ENCODE measurements at regions not wholly inside any gene's neighbourhood (a gene's known extent, or its start where the extent isn't known, plus 50 kb on each side); places are given as distances from the start of the nearest gene placed in this dataset.
"Not testable (repeated sequence)": the region's sequence is repeated elsewhere in the genome, so short reads cannot be mapped to it uniquely, and the experiment has no call there.

GRCh38 chr16:51261919-51262318, 110.8 kb upstream of the SALL1 start:
- DNase-seq (ENCODE audit: low read depth in 2 of 2): no peak

GRCh38 chr16:51255349-51255972, 104.4 kb upstream of the SALL1 start:
- no peak for DNase-seq (ENCODE audit: low read depth in 2 of 2)

GRCh38 chr16:51254390-51254789, 103.3 kb upstream of the SALL1 start:
- DNase-seq (ENCODE audit: low read depth in 2 of 2): not testable (repeated sequence)

- no peak for DNase-seq (ENCODE audit: low read depth in 2 of 2)
Measured at GRCh38 chr16:51248217-51248616, 97.1 kb upstream of the SALL1 start.

GRCh38 chr16:51245658-51245995, 94.6 kb upstream of the SALL1 start:
- no peak for DNase-seq (ENCODE audit: low read depth in 2 of 2)

DNA sequence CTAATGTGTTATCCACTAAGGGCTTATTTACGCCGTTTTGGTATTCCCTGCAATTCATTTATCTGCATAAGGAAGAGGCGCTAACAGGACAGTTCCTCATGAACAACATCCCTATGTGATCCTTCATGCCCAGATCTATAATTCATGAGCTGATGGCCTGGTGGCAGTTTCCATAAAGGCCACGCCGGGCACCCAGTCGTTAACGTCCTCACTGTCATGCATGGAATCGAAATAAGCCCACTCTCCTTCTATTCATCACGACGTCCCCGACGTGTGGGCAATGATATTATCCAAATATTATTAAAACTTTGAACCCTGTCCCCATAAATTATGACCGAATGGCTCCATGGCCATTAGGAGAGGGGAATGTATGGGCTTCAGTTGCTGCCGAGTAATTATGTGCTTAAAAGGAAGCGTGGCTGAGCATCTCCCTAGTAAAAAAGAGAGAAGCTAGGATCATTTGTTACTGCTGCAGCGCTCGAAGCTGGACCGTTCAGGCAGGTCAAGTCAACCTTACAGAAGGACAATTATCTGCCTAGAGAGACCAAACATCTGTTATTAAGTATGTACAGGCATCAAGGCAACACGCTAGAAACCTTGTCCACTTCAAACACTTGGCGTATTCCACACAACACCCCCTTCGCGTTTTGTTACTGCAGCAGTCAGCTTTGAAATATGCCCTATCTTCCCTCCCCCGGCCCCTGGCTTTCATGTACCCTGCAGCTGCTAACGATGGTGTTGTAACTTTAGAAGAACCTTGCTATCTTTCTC, 94.0 kb upstream of the SALL1 start:
- no peak for DNase-seq (ENCODE audit: low read depth in 2 of 2)

- no peak for DNase-seq (ENCODE audit: low read depth in 2 of 2)
Measured at GRCh38 chr16:51243936-51244436, 92.9 kb upstream of the SALL1 start.

GRCh38 chr16:51242296-51242994, 91.4 kb upstream of the SALL1 start:
- DNase-seq (ENCODE audit: low read depth in 2 of 2): no peak

DNA sequence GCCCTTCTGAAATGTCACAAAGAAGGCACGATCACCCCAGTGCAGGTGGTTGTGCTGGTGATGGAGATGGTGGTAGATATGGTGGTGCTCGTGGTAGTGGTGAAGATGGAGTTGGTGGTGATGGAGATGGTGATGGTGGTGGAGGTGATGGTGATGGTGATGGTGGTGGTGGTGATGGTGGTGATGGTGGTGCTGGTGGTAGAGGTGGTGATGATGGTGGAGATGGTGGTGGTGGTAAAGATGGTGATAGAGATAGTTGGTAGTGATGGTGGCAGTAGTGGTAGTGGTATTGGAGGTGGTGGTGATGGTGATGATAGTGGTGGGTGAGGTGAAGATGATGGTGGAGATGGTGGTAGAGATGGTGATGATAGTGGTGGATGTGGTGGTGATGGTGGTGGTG, 88.1 kb upstream of the SALL1 start:
- DNase-seq (ENCODE audit: low read depth in 2 of 2): no peak

DNA sequence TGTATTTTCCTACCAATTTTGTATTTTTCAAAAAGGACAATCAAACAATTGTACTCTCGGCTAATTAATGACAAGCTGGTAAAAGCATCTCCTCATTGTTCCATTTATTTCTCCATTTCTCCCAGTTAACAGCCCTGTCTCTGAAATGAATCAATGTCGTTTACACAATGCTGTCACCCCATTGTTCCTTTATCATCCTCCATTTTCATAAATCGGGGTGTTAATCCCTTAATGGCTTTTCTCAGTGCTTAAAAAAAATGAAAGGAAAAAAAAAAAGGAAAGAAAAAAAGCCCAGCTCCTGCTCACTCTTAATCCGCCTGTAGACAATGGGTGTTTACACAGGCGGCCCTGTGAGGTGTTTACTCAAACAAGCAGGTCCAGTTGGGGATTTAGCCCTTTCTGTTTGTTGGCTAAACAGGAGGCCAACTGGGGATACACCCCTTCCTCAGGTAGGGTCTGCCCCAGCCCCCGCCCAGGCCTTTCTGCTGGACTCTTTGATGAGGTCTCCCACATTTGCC, 86.8 kb upstream of the SALL1 start:
- DNase-seq (ENCODE audit: low read depth in 2 of 2): no peak

DNA sequence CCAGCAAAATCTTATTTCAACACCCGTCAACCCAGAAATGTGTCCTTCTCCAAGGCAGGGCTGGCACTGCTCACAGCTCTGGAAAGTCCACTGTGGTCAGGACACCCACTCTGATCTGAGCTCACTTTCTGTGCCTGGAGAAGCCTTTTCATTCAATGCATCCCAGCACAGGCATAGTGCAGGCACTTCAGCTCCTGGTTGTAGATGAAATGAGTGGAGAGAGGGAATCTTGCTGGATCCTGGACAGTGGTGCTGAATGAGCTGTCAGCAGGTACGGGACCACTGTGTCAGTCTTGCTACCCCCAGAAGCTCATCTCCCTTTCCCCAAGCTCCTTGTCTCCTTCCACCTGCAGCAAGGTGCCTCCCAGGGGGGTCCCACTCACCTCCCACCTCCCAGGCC, 86.1 kb upstream of the SALL1 start:
- no peak for DNase-seq (ENCODE audit: low read depth in 2 of 2)

DNA sequence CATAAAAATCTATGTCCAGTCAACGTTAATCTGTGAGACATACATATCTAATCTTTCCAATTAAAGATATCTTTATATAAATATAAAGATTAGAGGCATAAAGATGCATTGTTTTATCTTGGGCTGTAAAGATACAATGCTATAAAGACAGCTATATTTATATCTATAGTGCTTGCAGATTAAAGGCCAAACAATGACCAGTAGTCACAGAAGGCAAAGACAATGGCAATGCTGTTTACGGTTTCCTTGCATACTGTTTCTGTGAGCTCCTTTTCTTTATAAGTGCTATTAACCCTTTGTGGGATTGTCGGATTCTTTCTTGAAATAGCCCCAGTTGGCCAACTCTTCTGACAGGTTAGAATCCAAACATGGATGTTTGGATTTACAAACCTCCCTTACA, 85.5 kb upstream of the SALL1 start:
- no peak for DNase-seq (ENCODE audit: low read depth in 2 of 2)

- DNase-seq (ENCODE audit: low read depth in 2 of 2): no peak
Measured at GRCh38 chr16:51231702-51232101, 80.6 kb upstream of the SALL1 start.

DNA sequence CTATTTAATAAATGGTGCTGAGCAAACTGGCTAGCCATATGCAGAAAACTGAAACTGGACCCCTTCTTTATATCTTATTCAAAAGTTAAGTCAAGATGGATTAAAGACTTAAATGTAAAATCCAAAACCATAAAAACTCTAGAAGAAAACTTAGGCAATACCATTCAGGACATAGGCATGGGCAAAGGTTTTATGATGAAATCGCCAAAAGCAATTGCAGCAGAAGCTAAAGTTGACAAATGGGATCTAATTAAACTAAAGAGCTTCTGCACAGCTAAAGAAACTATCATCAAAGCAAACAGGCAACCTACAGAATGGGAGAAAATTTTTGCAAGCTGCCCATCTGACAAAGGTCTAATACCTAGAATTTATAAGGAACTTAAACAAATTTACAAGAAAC, 79.0 kb upstream of the SALL1 start:
- not testable (repeated sequence) for DNase-seq (ENCODE audit: low read depth in 2 of 2)

- no peak for DNase-seq (ENCODE audit: low read depth in 2 of 2)
Measured at GRCh38 chr16:51228097-51228659, 77.1 kb upstream of the SALL1 start.

DNA sequence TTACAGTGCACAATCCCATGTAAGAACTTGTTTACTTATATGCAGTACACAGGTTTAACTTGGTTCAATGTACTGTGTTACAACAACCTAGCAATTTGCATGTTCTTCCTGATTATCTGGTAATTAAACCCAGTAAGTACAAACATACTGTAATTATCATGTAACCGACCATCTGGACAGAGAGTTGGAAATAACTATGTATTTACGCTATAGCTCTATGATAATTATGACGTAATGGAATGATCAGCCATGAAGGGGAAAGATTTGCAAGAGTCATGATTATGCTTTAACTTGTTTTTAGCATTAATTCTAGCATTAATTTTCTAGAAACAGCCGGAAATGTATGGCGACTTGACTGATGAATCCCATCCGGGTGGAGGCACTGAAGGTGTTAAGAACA, 74.8 kb upstream of the SALL1 start:
- DNase-seq (ENCODE audit: low read depth in 2 of 2): no peak

GRCh38 chr16:51224317-51224716, 73.2 kb upstream of the SALL1 start:
- DNase-seq (ENCODE audit: low read depth in 2 of 2): no peak

GRCh38 chr16:51222016-51222415, 70.9 kb upstream of the SALL1 start:
- DNase-seq (ENCODE audit: low read depth in 2 of 2): no peak

DNA sequence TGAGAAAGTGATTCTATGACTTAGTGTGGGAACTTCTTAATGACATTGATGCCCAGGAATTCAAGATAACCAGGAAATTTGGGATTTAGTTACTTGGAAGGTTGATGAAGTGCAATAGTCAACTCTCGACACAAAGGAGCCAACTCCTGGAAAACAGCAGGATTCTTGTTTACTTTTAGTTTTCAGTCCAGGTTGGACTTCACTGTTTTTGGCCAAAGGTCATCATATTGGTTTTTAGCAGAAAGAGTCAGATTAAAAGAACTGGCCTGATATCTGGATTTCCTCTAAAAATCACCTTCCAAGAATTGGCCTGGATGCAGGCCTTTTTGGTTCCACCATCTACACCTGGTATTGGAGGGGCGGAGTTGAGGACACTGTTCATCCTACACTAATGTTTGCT, 60.1 kb upstream of the SALL1 start:
- no peak for DNase-seq (ENCODE audit: low read depth in 2 of 2)

- DNase-seq (ENCODE audit: low read depth in 2 of 2): no peak
Measured at GRCh38 chr16:51210087-51210486, 59.0 kb upstream of the SALL1 start.

DNA sequence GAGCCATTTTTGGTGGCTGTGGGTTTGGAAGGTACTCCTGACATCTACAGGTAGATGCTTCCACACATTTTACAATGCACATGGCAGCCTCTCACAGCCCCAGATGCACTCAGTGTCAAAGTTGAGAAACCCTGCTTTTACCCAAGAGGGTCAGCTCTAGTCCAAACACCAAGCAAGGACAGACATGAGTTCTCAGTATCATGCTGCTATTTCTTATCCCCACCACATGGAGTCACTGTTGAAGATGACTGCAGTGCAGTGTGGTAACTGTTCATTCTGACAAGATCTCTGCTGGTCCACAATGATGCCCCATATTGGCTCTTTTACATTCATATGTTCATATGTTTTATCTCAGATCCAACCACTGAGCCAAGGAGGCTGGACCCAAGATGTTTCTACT, 50.5 kb upstream of the SALL1 start:
- no peak for DNase-seq (ENCODE audit: low read depth in 2 of 2)
